HG03342 (cell line): ENCODE measurements at regions not wholly inside any gene's neighbourhood (a gene's known extent, or its start where the extent isn't known, plus 50 kb on each side); places are given as distances from the start of the nearest gene placed in this dataset.

Experiments
- ATAC-seq: cut with Tn5 transposase; IDR thresholded peaks from one replicate; pipeline ENCODE4 v1.9.1; 2021; ENCODE audit warnings: mild to moderate bottlenecking, moderate library complexity; ENCODE audit not compliant: unreplicated experiment

GRCh38 chr7:135831455-135832195 is 83.0 kb upstream of the FAM180A start:
- no peak for ATAC-seq

DNA sequence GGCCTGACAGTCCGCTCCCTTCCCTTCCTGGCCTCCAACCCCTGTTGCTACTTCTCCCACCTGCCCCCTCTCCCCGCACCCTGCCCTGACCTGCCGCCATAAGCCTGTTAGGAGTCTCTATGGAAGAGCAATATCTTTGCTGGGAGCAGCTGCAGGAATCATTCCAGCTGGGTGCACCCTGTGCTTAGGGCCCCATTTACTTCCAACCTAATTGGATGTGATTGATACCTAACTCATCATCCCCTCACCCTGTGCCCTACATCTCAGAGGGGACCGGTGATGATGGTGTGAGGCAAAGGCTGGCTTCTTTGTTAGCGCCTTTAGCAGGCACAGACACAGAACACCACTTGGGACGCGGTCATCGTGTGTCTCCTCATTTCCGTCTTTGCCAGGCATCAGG is 80.0 kb upstream of the FAM180A start:
- no peak for ATAC-seq

DNA sequence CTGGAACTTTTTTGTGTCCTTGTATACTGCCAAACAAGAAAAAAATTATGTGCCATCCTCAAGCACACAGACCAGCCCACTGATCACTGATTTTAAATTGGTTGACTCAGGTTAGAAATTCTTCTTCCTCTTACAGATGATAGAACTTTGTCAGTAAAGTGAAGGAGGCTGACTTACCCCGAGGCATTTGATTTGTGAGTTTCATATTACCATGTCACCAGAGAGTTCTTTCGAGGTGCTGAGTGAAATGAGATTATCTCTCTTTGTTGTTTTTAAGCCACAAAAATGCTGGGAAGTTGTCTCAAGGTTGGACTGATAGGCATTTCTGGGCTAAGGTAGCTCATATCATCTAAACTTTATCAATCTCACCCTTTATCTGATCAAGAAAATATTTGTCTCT is 78.8 kb upstream of the FAM180A start:
- no peak for ATAC-seq

DNA sequence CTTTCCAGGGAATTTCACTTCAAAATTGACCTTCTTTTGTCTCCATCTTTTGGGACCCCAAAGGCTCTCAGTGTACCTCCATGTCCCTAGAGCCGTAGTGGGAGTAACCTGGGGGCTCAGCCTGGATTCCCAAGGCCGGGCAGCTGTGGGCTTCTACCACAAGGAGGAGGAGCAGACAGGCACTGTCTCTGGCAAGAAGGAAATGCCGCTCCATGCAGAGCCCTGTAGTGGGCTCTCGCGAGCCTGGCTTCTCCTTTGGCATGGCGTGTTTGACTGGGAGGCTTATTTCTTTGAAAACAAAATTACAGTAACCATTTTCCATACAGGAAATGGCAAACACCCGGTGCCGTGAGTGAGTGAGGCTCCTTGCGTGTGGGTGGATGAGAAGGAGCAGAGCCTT is 76.8 kb upstream of the FAM180A start:
- ATAC-seq: no peak

GRCh38 chr7:135822376-135822775 is 73.8 kb upstream of the FAM180A start:
- ATAC-seq: no peak

DNA sequence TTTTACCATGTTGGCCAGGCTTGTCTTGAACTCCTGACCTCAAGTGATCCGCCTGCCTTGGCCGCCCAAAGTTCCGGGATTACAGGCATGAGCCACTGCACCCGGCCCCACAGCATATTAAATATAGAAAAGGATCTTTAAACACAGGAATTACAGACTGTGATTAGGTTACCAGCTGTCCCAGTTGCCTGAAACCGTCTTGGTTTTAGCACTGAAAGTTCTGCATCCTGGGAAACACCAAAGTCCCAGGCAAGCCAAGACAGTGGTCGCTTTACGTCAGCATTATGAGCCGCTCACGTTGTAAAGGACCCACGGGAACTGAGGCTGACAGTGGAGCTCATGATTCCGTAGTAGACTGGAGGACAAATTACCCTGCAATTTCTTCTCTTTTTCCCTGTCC is 69.0 kb upstream of the FAM180A start:
- ATAC-seq: no peak

- ATAC-seq: no peak
Observed at GRCh38 chr7:135815033-135815432, 66.4 kb upstream of the FAM180A start.

- no peak for ATAC-seq
Observed at GRCh38 chr7:135812148-135812547, 63.5 kb upstream of the FAM180A start.

DNA sequence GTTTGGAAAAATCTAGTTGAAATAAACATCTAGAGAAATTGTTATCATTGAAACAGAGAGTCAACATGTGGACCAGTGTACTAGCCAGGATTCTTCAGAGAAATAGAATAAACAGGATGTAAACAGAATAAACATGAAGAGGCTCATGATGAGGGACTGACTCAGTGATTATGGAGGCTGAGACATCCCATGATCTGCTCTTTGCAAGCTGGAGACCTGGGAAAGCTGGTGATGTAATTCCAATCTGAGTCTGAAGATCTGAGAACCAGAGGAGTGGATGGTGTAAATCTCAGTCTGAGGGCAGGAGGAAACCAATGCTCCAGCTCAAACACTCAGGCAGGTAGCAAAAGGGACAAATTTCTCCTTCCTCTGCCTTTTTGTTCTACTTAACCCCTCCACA is 62.9 kb upstream of the FAM180A start:
- no peak for ATAC-seq

DNA sequence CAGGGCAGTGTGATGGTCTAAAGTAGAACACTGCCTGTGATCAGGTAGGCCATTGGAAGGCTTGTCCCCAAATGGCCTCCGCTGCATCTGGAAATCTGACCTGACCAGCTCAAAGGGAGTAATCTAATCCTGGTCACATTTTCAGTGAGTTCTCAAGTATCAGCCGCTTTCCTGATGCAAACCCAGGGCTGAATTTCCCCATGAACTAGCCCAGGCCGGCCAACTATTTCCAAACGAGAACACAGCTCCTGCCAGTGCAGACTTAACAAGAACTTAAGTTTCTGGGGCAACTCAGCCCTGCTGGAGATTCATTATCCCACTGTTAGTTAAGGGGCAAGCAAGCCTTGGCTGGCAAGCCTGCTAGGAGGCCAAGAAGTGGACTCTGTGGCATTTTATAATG is 59.6 kb upstream of the FAM180A start:
- no peak for ATAC-seq

- ATAC-seq: no peak
Observed at GRCh38 chr7:135803143-135803542, 54.5 kb upstream of the FAM180A start.

GRCh38 chr7:135802697-135803096 is 54.1 kb upstream of the FAM180A start:
- no peak for ATAC-seq

GRCh38 chr7:135801877-135802276 is 53.3 kb upstream of the FAM180A start:
- ATAC-seq: no peak

- ATAC-seq: peak; percentile 69
Observed at GRCh38 chr7:135801045-135801693, 52.6 kb upstream of the FAM180A start.

GRCh38 chr7:135800560-135800959 is 51.9 kb upstream of the FAM180A start:
- ATAC-seq: no peak

- ATAC-seq: no peak
Observed at GRCh38 chr7:135799881-135800280, 51.3 kb upstream of the FAM180A start.
